ENCODE measurements at regions not wholly inside any gene's neighbourhood (a gene's known extent, or its start where the extent isn't known, plus 50 kb on each side); places are given as distances from the start of the nearest gene placed in this dataset.

DNA sequence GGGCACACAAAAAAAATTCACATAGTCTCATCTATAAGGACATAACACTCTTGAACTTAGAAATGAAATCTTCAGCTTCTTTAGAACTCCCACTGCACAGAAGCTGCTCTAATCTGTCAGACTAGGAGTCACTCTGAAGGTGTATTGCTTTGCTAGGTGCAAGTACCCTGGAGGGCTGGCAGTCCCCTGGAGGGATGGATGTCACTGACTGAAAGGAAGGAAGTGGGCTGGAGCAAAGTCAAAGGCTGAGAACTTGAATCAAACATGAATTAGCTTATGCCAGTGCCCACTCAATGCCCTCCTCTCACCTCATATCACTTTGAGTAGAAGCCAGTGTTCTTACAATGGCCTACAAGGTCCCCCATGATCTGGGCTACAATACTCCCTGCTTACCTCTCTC, 140.3 kb upstream of the ANKRD1 start:
- Mint-ChIP-seq H3K27me3 (no peaks in the 10 kb centered on the region), H3K27ac (no peak overlapping the region), H3K4me3 (no peak overlapping the region), H3K9me3 (no peaks in the 10 kb centered on the region), H3K36me3 (ENCODE audit: low read depth) (no peaks in the 10 kb centered on the region), H3K4me1 (ENCODE audit: low read depth) (no peaks in the 10 kb centered on the region)
- ChIA-PET CTCF (interaction anchor here (0.9 kb wide), 1 partner anchor 19 kb away, joined by 3 read pairs; no protein-coding TSS in a partner anchor), POLR2A (no interaction called here)
- intact Hi-C loops (cut with micrococcal nuclease) = no loop called here
- DNase-seq = no peak
- TF ChIP-seq, protein P1, sequence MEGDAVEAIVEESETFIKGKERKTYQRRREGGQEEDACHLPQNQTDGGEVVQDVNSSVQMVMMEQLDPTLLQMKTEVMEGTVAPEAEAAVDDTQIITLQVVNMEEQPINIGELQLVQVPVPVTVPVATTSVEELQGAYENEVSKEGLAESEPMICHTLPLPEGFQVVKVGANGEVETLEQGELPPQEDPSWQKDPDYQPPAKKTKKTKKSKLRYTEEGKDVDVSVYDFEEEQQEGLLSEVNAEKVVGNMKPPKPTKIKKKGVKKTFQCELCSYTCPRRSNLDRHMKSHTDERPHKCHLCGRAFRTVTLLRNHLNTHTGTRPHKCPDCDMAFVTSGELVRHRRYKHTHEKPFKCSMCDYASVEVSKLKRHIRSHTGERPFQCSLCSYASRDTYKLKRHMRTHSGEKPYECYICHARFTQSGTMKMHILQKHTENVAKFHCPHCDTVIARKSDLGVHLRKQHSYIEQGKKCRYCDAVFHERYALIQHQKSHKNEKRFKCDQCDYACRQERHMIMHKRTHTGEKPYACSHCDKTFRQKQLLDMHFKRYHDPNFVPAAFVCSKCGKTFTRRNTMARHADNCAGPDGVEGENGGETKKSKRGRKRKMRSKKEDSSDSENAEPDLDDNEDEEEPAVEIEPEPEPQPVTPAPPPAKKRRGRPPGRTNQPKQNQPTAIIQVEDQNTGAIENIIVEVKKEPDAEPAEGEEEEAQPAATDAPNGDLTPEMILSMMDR (IDR thresholded peaks at IDR 0.05) = no peak
- no peak for ATAC-seq

DNA sequence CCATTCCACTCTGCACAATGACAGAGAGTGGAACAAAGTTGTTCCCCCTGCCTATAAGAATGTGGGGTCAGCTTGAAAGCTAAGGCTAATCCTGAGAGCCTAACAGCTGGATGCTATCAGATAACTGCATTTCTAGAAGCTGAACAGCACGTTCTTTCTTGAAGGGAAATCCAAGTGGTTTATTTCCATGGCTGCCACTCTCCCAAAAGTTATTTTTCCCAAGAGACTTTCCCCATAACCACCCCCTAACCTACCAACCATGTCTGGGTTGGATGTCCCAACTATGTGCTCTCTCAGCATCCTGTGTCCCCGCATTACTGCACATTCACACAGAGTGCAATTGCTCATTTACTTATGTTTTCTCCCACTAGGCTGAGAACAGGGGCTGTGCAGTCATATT, 140.7 kb upstream of the ANKRD1 start:
- TF ChIP-seq, protein P1 (IDR thresholded peaks at IDR 0.05) = no peak
- no peak for ATAC-seq
- H3K4me1 Mint-ChIP-seq (ENCODE audit: low read depth) = no peaks in the 10 kb centered on the region
- H3K9me3 Mint-ChIP-seq = no peaks in the 10 kb centered on the region
- H3K36me3 Mint-ChIP-seq (ENCODE audit: low read depth) = no peaks in the 10 kb centered on the region
- intact Hi-C loops (cut with micrococcal nuclease) = no loop called here
- H3K27ac Mint-ChIP-seq = no peak overlapping the region
- CTCF ChIA-PET = no interaction called here
- POLR2A ChIA-PET = no interaction called here
- no peaks in the 10 kb centered on the region for H3K27me3 Mint-ChIP-seq
- DNase-seq = no peak
- H3K4me3 Mint-ChIP-seq = no peak overlapping the region

DNA sequence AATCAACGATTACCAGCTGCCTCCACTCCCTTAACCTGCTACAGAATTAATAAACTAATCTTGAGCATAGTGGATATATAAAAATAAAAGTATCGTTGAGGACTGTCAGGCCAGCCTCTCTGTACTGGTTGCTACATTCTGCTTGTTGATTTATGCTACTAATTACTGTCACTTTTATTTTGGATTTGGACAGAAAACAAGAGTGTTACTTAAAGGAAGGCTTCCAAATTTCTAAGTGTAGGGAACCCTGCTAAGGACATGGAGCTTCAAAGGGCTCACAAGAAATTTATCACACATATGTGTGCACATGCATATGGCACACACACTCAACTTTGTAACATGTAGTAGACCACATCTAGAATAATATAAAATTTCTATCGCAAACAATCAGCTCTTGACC, 141.2 kb upstream of the ANKRD1 start:
- DNase-seq (no peak), ATAC-seq (no peak)
- no peaks in the 10 kb centered on the region for H3K9me3 Mint-ChIP-seq
- TF ChIP-seq, protein P1 (IDR thresholded peaks at IDR 0.05) = no peak
- H3K4me3 Mint-ChIP-seq = no peak overlapping the region
- ChIA-PET POLR2A (no interaction called here), CTCF (no interaction called here)
- H3K4me1 Mint-ChIP-seq (ENCODE audit: low read depth) = no peaks in the 10 kb centered on the region
- intact Hi-C loops (cut with micrococcal nuclease) = no loop called here
- H3K27me3 Mint-ChIP-seq = no peaks in the 10 kb centered on the region
- no peaks in the 10 kb centered on the region for H3K36me3 Mint-ChIP-seq (ENCODE audit: low read depth)
- H3K27ac Mint-ChIP-seq = no peak overlapping the region

DNA sequence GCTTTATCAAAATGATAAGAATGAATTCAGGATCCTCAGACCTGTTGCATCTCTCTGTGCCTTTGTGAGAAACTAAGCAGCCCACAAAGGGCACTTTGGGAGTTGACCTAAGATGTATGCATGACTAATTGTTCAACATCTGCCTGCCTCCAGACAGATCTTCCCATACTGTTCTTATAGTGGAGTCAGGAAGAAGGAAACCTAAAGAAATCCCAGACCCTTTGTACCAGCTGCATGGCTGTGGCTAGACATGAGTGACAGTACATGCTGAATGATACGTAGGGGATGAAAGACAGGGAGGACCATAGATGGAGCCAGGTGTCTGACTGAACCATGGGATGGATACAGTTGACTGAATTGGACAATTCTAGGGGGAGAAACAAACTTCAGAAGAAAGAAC, 148.7 kb upstream of the PCGF5 start:
- H3K27ac Mint-ChIP-seq = no peak overlapping the region
- no peaks in the 10 kb centered on the region for H3K36me3 Mint-ChIP-seq (ENCODE audit: low read depth)
- DNase-seq (no peak), ATAC-seq (no peak)
- ChIA-PET CTCF (interaction anchor here (1.1 kb wide), 1 partner anchor 180 kb away, joined by 4 read pairs; no protein-coding TSS in a partner anchor), POLR2A (no interaction called here)
- H3K27me3 Mint-ChIP-seq = no peaks in the 10 kb centered on the region
- intact Hi-C loops (cut with micrococcal nuclease) = no loop called here
- H3K4me3 Mint-ChIP-seq = no peak overlapping the region
- H3K4me1 Mint-ChIP-seq (ENCODE audit: low read depth) = no peaks in the 10 kb centered on the region
- no peaks in the 10 kb centered on the region for H3K9me3 Mint-ChIP-seq
- TF ChIP-seq, protein P1 (IDR thresholded peaks at IDR 0.05) = no peak

DNA sequence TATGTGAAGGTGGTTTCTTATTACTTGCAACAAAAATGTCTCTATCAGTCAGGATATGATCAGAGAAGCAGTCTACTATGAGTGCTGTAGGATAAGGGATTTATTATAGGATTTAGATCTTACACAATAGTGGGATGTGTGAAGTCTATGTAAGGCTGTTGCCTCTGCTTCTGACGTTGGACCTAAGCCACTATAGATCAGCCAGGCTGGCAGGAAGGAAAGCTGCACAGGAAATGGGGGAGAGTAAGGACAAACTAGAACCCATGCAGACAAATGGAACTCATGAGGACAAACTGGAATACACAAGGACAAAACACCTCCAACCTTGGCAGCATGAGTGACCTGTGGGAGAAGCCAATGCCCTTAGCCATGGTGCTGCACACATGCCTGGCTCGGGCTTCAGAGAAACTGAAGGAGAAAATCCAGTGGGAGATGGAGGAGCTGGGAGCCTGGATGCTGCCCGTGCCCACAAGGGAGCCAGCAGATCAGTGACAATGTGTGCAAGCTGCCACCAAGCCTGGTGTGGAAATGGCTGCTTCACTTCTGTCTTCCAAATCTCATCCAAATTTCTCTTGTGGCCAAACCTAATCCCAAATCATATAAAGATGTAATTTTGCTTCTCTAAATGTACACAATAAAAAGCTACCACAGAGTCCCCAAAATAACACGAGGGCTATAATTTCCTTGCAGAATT, 147.0 kb upstream of the PCGF5 start:
- no peak overlapping the region for H3K4me3 Mint-ChIP-seq
- no peak for ATAC-seq
- no peak for DNase-seq
- no peaks in the 10 kb centered on the region for H3K4me1 Mint-ChIP-seq (ENCODE audit: low read depth)
- POLR2A ChIA-PET = no interaction called here
- no peaks in the 10 kb centered on the region for H3K36me3 Mint-ChIP-seq (ENCODE audit: low read depth)
- CTCF ChIA-PET = interaction anchor here (1.8 kb wide), 1 partner anchor 177 kb away, joined by 5 read pairs; no protein-coding TSS in a partner anchor
- H3K9me3 Mint-ChIP-seq = no peaks in the 10 kb centered on the region
- TF ChIP-seq, protein P1 (IDR thresholded peaks at IDR 0.05) = no peak
- no peak overlapping the region for H3K27ac Mint-ChIP-seq
- intact Hi-C loops (cut with micrococcal nuclease) = no loop called here
- peaks cover 1% of the 10 kb centered on the region for H3K27me3 Mint-ChIP-seq
